ENCODE measurements at regions not wholly inside any gene's neighbourhood (a gene's known extent, or its start where the extent isn't known, plus 50 kb on each side); places are given as distances from the start of the nearest gene placed in this dataset.

GRCh38 chr14:58815161-58815701 lies 177.5 kb downstream of the DACT1 start:
- no peak overlapping the region for H3K4me3 ChIP-seq (ENCODE audit: low read length in 2 of 2)
- H3K36me3 ChIP-seq (ENCODE audit: control insufficient read depth in 1 of 2, insufficient read depth in 2 of 2, low read length in 1 of 2): no peaks in the 10 kb centered on the region
- DNase-seq (no peak), ATAC-seq (ENCODE audit: low FRiP score) (no peak)
- no peaks in the 10 kb centered on the region for H3K27me3 ChIP-seq (ENCODE audit: control insufficient read depth in 1 of 2, insufficient read depth in 2 of 2, low read length in 1 of 2)
- H3K27ac ChIP-seq (ENCODE audit: low read depth in 1 of 2, low read length in 2 of 2): no peak overlapping the region
- intact Hi-C loops (cut with DNase I): no loop called here
- H3K4me1 ChIP-seq (ENCODE audit: control insufficient read depth in 1 of 2, insufficient read depth in 2 of 2, low read length in 2 of 2): no peaks in the 10 kb centered on the region
- WGBS, 2 donors: 19 to 69% methylated on average over 2 of the region's 2 CpGs
- H3K9me3 ChIP-seq (ENCODE audit: control insufficient read depth, low read length): no peaks in the 10 kb centered on the region

DNA sequence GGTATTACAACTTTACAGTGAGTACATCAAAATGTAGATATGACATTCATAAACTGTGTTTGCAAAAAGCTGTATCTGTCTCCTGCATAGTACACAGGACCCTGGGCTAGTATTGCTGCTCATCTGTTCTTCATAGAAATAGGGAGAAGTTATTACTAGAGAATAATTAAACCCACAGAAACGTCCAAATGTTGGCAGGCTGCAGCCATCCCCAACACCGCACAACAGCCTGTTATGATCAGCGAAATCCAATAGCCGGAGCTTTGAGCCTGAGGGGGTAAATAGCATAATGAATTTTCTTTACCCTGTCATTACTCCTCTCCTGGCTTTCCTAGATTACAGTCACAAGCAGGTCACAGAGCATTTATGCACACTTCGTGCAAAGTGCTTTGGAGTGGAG lies 178.0 kb downstream of the DACT1 start:
- Histone ChIP-seq H3K27ac (ENCODE audit: low read depth in 1 of 2, low read length in 2 of 2) (no peak overlapping the region), H3K4me1 (ENCODE audit: control insufficient read depth in 1 of 2, insufficient read depth in 2 of 2, low read length in 2 of 2) (no peaks in the 10 kb centered on the region), H3K9me3 (ENCODE audit: control insufficient read depth, low read length) (no peaks in the 10 kb centered on the region), H3K4me3 (ENCODE audit: low read length in 2 of 2) (no peak overlapping the region), H3K27me3 (ENCODE audit: control insufficient read depth in 1 of 2, insufficient read depth in 2 of 2, low read length in 1 of 2) (no peaks in the 10 kb centered on the region), H3K36me3 (ENCODE audit: control insufficient read depth in 1 of 2, insufficient read depth in 2 of 2, low read length in 1 of 2) (no peaks in the 10 kb centered on the region)
- DNase-seq: no peak
- 77 to 80% methylated on average over 5 of the region's 5 CpGs for WGBS, 2 donors
- intact Hi-C loops (cut with DNase I): no loop called here
- ATAC-seq (ENCODE audit: low FRiP score): no peak

DNA sequence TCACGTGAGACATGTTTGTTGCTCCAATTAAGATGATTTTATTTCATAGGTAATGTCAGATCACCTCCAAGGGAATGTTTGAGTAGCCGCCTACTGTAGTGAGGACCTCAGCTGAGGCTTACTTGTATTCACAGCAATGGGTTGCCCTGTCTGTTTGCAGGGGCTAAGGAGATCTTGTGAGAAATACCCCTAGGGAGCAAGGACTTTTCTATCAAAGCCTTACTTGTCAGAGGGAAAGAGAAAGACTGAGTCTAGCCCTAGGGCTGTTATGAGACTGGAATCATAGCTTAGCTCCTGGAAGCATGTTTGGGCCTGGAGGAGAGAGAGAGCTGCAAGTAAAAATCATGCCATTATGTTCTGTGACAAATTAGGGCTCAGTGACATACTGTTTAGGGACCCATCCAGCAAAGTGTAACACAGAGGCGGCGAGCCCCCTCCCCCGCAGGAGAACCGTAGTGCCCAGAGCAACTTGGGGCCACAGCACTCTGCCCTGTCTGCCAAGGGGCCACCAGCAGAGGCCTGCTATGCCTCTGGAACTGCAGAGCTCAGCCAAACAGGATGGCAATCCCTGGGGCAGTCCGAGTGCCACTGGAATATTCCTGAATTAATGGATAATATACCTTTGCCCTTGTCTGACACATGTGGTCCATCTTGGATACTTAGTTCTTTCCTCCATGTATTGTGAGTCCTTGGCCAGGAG lies 178.8 kb downstream of the DACT1 start:
- Histone ChIP-seq H3K36me3 (ENCODE audit: control insufficient read depth in 1 of 2, insufficient read depth in 2 of 2, low read length in 1 of 2) (no peaks in the 10 kb centered on the region), H3K9me3 (ENCODE audit: control insufficient read depth, low read length) (no peaks in the 10 kb centered on the region), H3K27ac (ENCODE audit: low read depth in 1 of 2, low read length in 2 of 2) (no peak overlapping the region), H3K4me3 (ENCODE audit: low read length in 2 of 2) (no peak overlapping the region), H3K4me1 (ENCODE audit: control insufficient read depth in 1 of 2, insufficient read depth in 2 of 2, low read length in 2 of 2) (no peaks in the 10 kb centered on the region), H3K27me3 (ENCODE audit: control insufficient read depth in 1 of 2, insufficient read depth in 2 of 2, low read length in 1 of 2) (no peaks in the 10 kb centered on the region)
- intact Hi-C loops (cut with DNase I): no loop called here
- no peak for ATAC-seq (ENCODE audit: low FRiP score)
- no peak for DNase-seq
- 90 to 91% methylated on average over 7 of the region's 7 CpGs for WGBS, 2 donors

DNA sequence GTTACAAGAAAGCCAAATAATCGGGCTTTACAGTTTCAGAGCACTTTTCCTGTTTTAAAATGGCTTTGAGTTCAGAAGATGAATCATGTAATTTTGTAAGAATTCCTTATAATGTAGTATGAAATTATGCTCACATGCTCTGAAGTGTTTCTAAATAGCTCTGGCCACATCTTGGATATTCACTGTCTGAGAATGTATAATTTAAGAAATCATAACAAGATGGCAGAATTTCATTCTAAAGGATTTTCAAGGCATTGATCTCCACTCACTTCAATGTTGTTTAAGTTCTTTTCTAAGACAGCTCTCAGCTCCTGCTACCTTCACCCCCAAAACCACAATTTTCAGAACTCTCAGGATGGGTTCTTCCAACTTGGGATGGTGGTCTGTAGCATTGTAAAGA lies 180.1 kb downstream of the DACT1 start:
- Histone ChIP-seq H3K27me3 (ENCODE audit: control insufficient read depth in 1 of 2, insufficient read depth in 2 of 2, low read length in 1 of 2) (no peaks in the 10 kb centered on the region), H3K9me3 (ENCODE audit: control insufficient read depth, low read length) (no peaks in the 10 kb centered on the region), H3K36me3 (ENCODE audit: control insufficient read depth in 1 of 2, insufficient read depth in 2 of 2, low read length in 1 of 2) (no peaks in the 10 kb centered on the region), H3K4me3 (ENCODE audit: low read length in 2 of 2) (no peak overlapping the region), H3K27ac (ENCODE audit: low read depth in 1 of 2, low read length in 2 of 2) (no peak overlapping the region), H3K4me1 (ENCODE audit: control insufficient read depth in 1 of 2, insufficient read depth in 2 of 2, low read length in 2 of 2) (no peaks in the 10 kb centered on the region)
- ATAC-seq (ENCODE audit: low FRiP score) (no peak), DNase-seq (no peak)
- intact Hi-C loops (cut with DNase I): no loop called here
- WGBS, 2 donors: 59 to 60% methylated on average over 1 of the region's 1 CpG

DNA sequence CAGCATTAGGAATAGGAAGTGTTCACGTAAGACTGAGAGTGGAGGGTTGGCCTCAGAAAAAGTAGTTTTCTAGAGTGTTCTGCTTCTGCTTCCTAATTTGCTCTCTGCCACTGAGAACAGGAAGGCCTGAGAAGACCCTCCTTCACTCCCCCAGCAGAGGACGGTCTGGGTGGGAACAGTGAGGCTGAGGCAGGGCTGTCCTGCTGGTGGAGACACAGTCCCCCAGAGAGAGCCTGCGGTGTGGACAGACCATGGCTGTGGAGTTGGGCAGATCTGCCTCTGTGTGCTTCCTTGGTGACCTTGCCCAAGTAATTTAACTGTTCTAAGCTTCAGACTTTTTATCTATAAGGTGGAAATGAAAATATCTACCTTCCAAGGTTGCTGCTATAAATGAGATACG lies 182.3 kb downstream of the DACT1 start:
- Histone ChIP-seq H3K27me3 (ENCODE audit: control insufficient read depth in 1 of 2, insufficient read depth in 2 of 2, low read length in 1 of 2) (no peaks in the 10 kb centered on the region), H3K9me3 (ENCODE audit: control insufficient read depth, low read length) (no peaks in the 10 kb centered on the region), H3K27ac (ENCODE audit: low read depth in 1 of 2, low read length in 2 of 2) (no peak overlapping the region), H3K4me1 (ENCODE audit: control insufficient read depth in 1 of 2, insufficient read depth in 2 of 2, low read length in 2 of 2) (no peaks in the 10 kb centered on the region), H3K4me3 (ENCODE audit: low read length in 2 of 2) (no peak overlapping the region), H3K36me3 (ENCODE audit: control insufficient read depth in 1 of 2, insufficient read depth in 2 of 2, low read length in 1 of 2) (no peaks in the 10 kb centered on the region)
- intact Hi-C loops (cut with DNase I): no loop called here
- DNase-seq (no peak), ATAC-seq (ENCODE audit: low FRiP score) (no peak)
- WGBS, 2 donors: 93 to 98% methylated on average over 4 of the region's 4 CpGs

DNA sequence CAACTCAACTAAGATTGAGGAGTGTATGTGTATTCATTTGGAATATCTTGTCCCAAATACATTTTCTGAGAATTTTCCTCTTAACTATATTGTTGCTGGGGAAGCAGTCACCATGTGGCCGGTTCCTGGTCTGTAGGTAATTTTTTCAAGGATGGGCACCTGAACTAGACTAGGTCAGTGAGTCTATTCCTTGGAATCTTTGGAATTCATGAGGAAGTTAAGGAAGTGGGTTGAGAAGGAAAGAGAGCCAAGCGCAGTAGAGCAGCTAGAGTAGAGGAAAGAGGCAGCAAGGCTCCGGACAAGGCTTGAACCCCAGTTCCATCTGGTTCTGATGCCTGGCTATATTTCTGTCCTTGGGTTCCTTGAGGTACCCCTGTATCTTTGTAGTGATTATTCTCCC lies 183.7 kb downstream of the DACT1 start:
- H3K27ac ChIP-seq (ENCODE audit: low read depth in 1 of 2, low read length in 2 of 2): no peak overlapping the region
- no peaks in the 10 kb centered on the region for H3K27me3 ChIP-seq (ENCODE audit: control insufficient read depth in 1 of 2, insufficient read depth in 2 of 2, low read length in 1 of 2)
- no peak overlapping the region for H3K4me3 ChIP-seq (ENCODE audit: low read length in 2 of 2)
- H3K9me3 ChIP-seq (ENCODE audit: control insufficient read depth, low read length): no peaks in the 10 kb centered on the region
- no peaks in the 10 kb centered on the region for H3K36me3 ChIP-seq (ENCODE audit: control insufficient read depth in 1 of 2, insufficient read depth in 2 of 2, low read length in 1 of 2)
- no peak for ATAC-seq (ENCODE audit: low FRiP score)
- intact Hi-C loops (cut with DNase I): no loop called here
- no peaks in the 10 kb centered on the region for H3K4me1 ChIP-seq (ENCODE audit: control insufficient read depth in 1 of 2, insufficient read depth in 2 of 2, low read length in 2 of 2)
- WGBS, 2 donors: 91 to 97% methylated on average over 3 of the region's 3 CpGs
- no peak for DNase-seq

DNA sequence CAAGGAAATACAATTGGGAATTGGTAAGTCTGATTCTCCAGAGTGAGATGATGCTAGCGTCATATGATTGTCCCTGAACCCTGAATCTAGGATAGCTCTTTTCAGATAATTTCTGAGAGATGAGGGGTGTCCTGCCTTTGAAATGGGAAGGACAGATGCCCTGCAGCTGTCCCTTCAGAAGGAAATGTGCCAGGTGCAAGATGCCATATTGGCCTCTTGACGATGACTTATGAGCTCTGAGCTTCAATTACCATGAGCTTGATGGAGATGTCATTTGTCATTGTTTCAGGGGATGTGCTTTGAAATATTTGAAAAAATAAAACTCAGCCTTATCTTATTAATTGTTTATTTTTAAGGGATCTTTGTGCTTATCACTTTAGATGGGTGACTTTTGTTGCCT lies 185.1 kb downstream of the DACT1 start:
- Histone ChIP-seq H3K36me3 (ENCODE audit: control insufficient read depth in 1 of 2, insufficient read depth in 2 of 2, low read length in 1 of 2) (no peaks in the 10 kb centered on the region), H3K4me3 (ENCODE audit: low read length in 2 of 2) (no peak overlapping the region), H3K27ac (ENCODE audit: low read depth in 1 of 2, low read length in 2 of 2) (no peak overlapping the region), H3K27me3 (ENCODE audit: control insufficient read depth in 1 of 2, insufficient read depth in 2 of 2, low read length in 1 of 2) (no peaks in the 10 kb centered on the region), H3K9me3 (ENCODE audit: control insufficient read depth, low read length) (no peaks in the 10 kb centered on the region), H3K4me1 (ENCODE audit: control insufficient read depth in 1 of 2, insufficient read depth in 2 of 2, low read length in 2 of 2) (no peaks in the 10 kb centered on the region)
- no peak for ATAC-seq (ENCODE audit: low FRiP score)
- intact Hi-C loops (cut with DNase I): no loop called here
- no peak for DNase-seq
- 96% methylated on average over 2 of the region's 2 CpGs for WGBS, 2 donors

- Histone ChIP-seq H3K27me3 (ENCODE audit: control insufficient read depth in 1 of 2, insufficient read depth in 2 of 2, low read length in 1 of 2) (no peaks in the 10 kb centered on the region), H3K4me1 (ENCODE audit: control insufficient read depth in 1 of 2, insufficient read depth in 2 of 2, low read length in 2 of 2) (no peaks in the 10 kb centered on the region), H3K4me3 (ENCODE audit: low read length in 2 of 2) (no peak overlapping the region), H3K27ac (ENCODE audit: low read depth in 1 of 2, low read length in 2 of 2) (no peak overlapping the region), H3K9me3 (ENCODE audit: control insufficient read depth, low read length) (no peaks in the 10 kb centered on the region), H3K36me3 (ENCODE audit: control insufficient read depth in 1 of 2, insufficient read depth in 2 of 2, low read length in 1 of 2) (no peaks in the 10 kb centered on the region)
- DNase-seq: no peak
- 55 to 67% methylated on average over 2 of the region's 2 CpGs for WGBS, 2 donors
- intact Hi-C loops (cut with DNase I): no loop called here
- no peak for ATAC-seq (ENCODE audit: low FRiP score)
These were observed 185.6 kb downstream of the DACT1 start for GRCh38 chr14:58823312-58823711.

DNA sequence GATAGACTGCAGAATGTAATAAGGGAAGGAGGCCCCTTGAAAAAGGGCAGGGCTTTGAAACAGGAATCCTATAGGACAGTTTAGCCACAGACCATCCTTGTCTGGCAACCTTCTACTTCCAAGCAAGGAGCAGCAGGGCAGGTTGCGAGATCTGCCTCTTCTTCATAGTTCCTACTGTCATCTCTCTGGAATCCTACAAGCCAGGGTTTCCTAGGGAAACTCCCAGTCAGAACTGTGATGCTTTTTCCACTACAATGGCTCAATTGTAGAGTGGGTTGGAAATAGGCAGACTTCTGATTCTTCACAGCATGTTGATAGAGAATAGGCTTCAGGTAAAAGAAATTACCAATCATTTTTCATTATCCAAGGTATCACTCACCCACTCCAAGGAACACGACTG lies 186.3 kb downstream of the DACT1 start:
- WGBS, 2 donors: 83% methylated on average over 2 of the region's 2 CpGs
- ATAC-seq (ENCODE audit: low FRiP score) (no peak), DNase-seq (no peak)
- H3K36me3 ChIP-seq (ENCODE audit: control insufficient read depth in 1 of 2, insufficient read depth in 2 of 2, low read length in 1 of 2): no peaks in the 10 kb centered on the region
- no peaks in the 10 kb centered on the region for H3K27me3 ChIP-seq (ENCODE audit: control insufficient read depth in 1 of 2, insufficient read depth in 2 of 2, low read length in 1 of 2)
- no peak overlapping the region for H3K27ac ChIP-seq (ENCODE audit: low read depth in 1 of 2, low read length in 2 of 2)
- no peaks in the 10 kb centered on the region for H3K4me1 ChIP-seq (ENCODE audit: control insufficient read depth in 1 of 2, insufficient read depth in 2 of 2, low read length in 2 of 2)
- H3K4me3 ChIP-seq (ENCODE audit: low read length in 2 of 2): no peak overlapping the region
- no peaks in the 10 kb centered on the region for H3K9me3 ChIP-seq (ENCODE audit: control insufficient read depth, low read length)
- intact Hi-C loops (cut with DNase I): no loop called here
